GM21447 (cell line): ENCODE measurements at regions not wholly inside any gene's neighbourhood (a gene's known extent, or its start where the extent isn't known, plus 50 kb on each side); places are given as distances from the start of the nearest gene placed in this dataset.
"Not testable (repeated sequence)": the region's sequence is repeated elsewhere in the genome, so short reads cannot be mapped to it uniquely, and the experiment has no call there.

Experiments
- ATAC-seq: cut with Tn5 transposase; IDR thresholded peaks from one replicate; pipeline ENCODE4 v1.9.1; 2021; ENCODE audit not compliant: unreplicated experiment

DNA sequence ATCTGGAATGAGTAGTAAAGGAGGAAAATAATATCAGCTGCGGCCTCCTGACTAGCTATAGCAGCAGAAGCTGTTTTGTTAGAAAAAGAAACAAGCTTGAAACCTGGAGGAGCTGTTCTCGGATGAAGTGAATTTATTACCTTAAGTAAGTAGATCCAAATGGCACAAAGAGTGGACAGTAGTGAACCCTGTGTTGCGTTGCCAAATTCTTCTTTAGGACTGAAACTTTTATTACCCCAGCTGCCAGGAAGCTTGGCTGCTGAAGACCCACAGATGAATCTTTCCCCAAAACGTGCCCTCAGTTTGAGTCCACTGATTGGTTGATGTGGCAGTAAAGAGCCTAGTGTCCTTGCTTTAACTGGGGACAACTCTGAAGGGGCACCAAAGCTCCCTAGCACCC lies 366.8 kb upstream of the GBE1 start:
- ATAC-seq = no peak

DNA sequence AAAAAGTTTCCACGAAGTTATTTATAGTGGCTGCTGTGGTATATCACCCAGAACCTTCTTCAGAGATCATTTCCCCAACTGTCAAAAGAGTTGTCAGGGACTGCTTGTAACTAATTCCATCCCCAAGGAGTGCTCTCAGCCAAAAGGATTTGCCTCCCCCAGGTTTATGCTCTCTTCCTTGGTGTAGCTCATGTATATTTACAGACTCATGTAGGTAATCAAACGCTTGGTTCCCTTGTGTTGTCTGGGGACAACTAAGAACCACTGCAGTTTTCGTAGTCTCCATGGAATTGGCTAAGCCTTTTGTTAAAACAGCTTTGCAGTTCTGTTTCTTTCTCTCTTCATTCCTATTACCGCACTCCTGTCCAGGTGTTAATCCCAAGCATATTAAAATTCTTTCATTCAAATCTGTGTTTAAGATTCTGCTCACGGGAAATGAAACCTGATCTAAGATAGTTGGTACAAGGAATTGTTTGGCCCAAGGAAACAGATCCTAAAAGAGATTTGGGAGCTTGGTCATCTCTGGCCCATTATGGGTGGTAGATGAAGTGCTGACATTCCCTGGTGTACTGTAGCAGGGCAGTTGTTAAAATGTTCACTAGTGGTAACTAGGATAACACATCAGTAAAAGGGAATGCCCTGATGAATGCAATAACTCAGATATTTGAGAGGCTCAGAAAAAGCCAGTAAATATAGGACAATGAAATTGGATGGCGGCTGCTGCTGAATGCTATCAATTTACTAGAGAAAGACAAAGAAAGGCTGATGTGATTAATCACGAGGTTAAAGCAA lies 361.3 kb upstream of the GBE1 start:
- no peak for ATAC-seq

DNA sequence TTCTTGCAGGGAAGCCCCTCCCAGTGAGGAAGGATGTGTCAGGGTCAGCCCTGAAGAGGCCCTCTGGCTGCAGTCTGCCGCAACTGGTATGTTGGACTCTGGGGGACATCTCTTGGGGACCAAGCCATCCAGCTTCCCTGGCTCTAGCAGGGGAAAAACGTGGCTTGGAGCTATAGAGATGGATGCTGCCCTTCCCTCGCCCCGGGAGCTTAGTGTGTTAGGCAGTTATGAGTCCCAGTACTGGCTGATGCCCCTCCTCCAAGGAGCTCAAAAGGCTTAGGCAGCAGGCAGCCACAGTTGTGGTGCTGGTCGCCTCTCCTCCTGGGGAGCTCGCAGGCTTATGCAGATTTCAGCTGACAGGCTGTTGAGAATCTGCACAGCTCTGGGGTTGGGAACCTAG lies 353.1 kb upstream of the GBE1 start:
- no peak for ATAC-seq

DNA sequence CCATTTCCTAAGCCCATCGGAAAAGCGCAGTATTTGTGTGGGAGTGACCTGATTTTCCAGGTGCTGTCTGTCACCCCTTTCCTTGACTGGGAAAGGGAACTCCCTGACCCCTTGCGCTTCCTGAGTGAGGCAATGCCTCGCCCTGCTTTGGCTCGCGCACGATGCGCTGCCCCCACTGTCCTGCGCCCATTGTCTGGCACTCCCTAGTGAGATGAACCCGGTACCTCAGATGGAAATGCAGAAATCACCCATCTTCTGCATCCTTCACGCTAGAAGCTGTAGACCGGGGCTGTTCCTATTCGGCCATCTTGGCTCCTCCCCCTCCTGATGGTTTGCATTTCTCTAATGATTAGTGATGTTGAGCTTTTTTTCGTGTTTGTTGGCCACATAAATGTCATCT lies 349.3 kb upstream of the GBE1 start:
- not testable (repeated sequence) for ATAC-seq

DNA sequence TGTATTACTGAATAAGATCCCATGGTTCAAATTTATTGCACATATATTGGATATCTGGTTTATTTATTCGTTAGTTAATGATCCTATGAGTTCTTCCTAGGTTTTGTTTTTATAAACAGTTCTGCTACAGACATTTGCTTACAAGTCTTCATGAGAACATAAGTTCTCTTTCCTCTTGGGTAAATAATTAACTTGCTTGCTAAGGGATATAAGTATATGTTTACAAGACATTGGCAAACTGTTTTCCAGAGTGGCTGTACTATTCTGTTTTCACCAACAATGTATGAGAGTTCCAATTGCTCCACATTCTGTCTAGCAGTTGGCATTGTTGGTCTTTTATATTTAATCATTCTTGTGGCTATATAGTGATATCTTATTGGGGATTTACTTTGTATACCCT lies 341.8 kb upstream of the GBE1 start:
- no peak for ATAC-seq

DNA sequence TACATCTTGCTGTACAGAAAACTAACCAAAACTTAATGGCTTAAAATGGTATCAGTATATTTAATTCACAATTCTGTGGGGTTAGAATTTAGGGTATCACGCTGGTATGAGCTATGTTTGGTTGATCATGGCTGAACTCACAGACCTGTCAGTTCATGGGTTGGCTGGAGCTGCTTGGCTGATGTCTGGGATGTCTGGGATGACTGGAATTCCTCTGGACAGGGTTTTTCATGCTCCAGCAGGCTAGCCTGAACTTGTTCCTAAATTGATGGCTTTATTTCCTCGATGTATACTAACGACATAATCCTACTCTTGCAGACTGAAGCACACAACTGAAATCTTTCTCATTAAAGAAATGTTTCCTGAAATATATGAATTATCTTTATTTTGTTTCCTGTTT lies 338.9 kb upstream of the GBE1 start:
- no peak for ATAC-seq

DNA sequence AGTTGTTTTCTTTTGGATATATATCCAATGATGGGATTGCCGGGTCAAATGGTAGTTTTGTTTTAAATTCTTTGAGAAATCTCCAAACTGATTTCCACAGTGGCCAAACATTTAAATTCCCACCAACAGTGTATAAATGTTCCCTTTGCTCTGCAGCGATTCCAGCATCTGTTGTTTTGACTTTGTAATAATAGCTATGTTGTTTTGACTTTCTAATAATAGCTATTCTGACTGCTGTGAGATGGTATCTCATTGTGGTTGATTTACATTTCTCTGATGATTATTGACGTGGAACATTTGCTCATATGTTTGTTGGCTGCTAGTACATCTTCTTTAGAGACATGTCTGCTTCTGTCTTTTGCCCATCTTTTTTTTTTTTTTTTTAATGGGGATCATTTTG lies 332.2 kb upstream of the GBE1 start:
- no peak for ATAC-seq

DNA sequence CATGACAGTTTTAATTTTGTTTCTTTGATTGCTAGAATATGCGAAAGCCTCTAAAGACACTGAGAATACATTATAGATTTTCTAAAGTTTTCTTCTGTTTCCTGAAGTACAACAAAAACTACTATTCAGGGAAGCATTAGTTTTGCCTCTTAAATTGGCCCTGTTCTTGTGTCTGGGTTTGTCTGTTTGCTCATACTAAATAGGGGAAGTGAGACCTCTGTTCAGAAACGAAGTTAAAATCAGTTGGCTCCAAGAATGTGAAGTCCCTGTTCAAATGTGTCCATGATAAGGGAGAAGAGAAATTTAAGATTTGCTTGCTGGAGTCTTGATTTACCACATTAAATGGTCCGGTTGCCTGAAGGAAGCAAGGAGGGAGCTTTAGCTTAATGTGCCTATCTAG lies 327.3 kb upstream of the GBE1 start:
- ATAC-seq = no peak

DNA sequence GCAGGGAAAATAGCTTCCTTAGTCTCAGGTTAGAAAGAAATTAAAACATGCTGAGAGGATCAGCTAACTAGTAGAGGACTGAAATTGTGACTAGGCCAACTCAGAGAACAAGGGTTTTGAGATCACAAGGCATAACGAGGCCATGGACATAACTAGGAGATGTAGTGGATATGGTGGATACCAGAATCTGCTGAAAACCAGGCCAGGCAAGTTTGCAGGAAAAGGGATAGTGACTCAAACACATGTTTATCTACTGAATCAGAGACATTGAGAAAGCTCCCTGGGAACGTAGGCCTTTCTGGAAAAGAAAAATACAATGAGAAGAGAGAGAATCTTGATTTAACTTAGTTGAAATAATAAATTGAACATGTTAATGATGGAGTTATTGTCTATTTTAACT lies 326.5 kb upstream of the GBE1 start:
- ATAC-seq = no peak

DNA sequence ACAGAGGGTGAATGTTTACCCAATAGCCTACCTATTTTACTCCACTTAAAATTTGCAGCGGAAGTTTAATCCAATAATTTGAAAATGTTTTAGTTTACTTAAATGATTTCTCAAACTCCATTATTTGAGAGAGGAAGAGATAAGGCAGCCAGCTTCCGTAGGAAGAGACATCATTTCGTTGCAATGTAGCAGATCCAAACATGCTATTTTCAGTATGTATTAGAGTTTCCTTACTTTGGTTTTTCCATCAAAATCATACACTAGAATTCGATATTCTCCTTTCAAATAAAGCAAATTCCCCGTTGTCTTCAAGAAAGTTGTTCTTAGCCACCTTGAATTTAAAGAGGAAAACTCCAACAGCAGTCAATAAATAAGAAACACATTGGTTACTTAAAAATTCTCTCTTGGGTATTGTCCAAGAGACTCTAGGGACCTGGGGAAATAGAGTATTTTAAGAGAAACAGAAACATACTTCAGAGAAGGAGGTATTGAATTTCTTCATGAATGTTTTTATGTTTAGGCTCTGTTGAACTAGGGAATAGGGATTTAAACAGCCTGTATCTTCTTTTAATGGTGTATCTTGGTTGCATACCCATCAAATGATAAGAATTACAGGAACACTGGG lies 324.5 kb upstream of the GBE1 start:
- no peak for ATAC-seq

DNA sequence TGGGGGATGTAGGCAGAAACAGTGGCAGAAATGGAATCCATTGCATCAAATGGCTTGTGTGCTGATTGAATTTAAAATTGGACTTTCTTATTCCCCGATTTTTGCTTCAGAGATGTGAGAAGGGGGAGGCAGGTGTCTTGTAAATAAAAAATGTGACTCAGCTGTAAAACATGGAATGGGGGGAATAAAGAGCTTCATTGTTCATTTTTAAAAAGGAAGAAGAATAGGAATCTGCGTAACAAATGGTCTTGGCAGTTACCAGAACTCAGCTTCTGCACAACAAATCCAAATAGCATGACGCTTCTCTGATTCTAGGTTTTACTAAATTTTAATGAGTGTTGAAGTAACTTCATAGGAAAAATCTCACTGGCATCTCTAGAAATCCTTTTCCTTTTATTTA lies 323.9 kb upstream of the GBE1 start:
- no peak for ATAC-seq

DNA sequence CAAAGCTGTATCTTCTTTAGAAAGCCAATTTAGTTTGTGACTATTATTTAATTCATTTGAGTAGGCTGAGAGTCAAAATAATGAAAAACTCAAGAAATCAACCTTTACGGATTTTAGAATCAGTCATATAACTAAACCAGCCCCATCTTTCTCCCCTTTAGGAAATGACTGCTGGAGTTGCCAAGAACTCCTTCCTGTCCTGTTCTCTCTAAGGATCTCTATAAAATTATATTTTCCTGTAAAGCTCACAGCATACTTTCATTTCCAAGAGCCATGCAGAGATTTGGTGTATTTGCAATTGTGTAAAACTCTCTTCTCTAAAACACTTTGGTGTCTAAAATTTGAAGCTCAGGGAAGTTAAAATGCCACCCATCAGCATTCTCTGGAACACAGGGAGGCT lies 323.4 kb upstream of the GBE1 start:
- no peak for ATAC-seq

DNA sequence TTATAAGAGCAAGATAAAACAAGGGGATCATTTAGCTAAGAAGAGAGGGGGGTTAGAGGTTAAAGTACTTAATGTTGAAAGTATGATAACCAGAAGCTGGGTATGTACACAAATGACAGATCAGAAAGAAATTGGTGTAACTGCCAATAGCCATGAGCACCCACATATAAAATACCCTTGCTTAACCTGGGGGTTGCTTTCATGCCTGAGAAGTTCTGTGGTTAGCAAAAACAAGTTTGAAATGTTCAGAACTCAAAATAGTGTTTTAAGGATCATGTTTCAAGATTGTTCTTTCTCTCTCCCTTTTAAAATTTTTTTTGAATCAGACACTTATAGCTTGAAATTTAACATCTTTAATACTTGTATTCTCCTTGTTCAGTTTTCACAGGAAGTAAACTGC lies 321.4 kb upstream of the GBE1 start:
- no peak for ATAC-seq

DNA sequence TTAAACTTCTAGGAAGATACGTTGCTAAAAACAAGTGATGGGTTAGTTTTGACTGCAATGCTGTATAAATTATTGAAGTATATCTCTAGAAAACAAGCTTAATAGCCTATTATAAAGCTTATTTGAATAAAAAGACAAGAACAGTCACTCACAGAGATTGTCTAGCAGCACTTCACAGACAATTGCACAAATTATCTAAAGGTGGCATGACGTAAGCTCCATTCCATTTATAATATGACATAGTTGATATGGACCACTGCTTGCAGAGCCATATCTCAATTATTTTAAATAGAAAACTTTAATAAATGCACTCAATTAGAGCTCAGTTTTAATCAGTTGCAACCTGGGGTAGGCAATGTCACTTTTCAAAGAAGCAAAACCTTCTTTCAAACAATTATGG lies 319.9 kb upstream of the GBE1 start:
- no peak for ATAC-seq

DNA sequence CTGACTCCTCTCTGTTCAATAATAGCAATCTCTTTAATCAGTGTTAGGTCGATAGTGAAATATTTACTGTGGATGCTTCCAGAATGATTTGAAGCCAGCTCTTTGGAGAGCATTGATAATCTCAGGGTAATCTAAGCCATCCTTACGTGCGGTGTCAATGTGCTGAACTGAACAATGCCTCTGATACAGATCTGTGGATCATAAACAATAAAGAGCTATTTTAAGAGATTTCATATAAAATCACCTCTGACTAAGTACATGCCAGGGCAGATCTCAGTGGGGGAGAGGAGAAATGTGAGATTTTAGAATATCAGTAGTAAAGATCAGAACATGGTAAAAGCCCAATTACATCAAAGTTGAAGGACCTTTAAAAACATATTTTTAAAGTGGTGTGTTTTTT lies 319.3 kb upstream of the GBE1 start:
- no peak for ATAC-seq

DNA sequence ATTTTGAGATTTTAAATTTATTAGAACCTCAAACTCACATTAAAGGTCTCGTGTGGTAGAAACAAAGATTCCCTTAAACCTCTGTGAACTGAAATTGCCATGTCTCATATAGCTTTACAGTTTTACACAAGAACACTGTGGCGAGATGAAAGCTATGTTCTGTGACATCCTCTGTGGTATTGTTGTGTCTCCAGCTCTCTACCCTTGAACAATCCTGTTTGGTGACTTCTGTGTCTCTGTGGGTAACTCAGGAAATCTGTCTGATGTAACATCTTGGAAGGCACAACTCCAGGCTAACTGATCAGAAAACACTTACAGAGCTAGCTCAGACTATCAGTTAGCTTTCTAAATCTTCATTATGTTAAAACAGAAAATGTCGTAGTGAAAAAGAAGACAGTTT lies 318.8 kb upstream of the GBE1 start:
- ATAC-seq = no peak

DNA sequence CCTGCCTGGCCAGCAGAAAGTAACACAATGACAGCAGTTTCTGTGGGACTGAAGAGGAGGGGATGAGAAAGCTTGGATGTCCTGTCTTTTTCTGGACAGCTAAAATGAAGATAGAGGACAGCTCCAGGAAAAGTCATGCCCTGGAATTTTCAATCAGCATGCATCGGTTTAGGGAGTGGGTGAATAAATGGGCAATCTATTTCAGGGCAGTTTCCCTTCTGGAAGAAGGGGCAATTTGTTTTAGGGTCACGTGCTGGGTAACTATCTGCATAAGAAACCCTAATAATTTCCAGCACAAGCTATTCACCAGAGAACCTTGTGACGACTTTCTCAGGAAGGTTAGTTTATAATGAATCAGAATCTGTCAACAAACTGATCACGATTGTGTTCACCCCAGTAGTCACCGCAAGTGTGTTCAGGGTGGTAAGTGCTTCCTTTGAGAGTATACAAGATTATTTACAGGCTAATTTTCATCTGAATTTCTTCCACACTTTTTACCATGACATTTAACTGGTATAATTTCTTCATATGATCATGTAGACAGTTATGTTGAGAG lies 318.0 kb upstream of the GBE1 start:
- no peak for ATAC-seq

DNA sequence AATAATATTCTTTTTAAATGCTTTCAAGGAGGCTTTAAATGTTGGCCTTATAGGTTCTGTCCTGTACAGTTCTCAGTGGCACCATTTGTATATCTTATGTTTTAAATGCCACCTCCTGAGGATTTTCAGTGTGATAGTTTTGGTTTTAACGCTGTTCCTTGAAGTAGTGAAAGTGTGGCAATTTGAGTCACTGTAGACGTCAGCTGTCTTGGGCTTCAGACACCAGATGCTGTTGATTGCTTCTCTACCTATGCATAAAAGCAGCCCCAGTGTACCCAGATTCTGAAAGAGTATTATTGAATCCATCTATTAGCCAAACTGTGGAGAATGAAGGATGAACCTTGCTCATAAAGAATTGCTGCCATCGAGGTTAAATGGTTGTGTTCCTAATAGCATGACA lies 316.8 kb upstream of the GBE1 start:
- ATAC-seq = no peak

DNA sequence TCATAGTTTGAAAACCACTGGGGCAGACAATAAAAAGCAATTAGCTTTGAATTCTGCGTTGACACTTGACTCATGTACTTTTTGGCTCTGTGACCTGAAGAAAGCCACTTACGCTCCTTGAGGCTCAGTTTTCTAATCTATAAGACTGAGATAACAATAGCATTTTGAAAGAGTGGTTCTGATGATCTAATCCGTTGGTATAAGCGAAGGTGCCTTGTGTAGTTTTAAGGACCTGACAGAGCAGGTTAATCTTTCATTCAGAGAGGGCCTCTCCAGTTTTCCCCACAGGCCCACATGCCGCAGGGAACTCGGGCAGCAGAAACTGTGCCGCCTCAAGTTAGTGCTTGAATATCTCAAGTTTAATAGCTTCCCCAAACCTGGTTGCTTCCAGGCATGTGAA lies 306.0 kb upstream of the GBE1 start:
- no peak for ATAC-seq

DNA sequence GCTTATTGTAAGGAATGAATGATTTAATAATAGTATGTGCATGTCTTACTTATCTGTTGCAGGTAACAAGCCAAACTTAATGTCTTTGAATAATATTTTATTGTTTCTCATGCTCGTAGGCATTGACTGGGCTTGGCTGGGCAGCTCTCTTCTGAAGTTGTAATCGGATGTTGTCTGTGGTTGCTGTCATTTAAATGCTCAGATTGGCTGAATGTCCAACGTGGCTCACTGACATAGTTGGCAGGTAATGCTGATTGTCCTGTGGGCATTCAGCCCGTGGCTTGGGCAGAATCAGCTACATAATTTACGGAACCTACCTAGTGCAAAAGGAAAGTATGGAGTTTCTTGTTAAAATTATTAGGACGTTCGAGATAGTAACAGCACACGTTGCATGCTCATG lies 297.4 kb upstream of the GBE1 start:
- ATAC-seq = no peak

DNA sequence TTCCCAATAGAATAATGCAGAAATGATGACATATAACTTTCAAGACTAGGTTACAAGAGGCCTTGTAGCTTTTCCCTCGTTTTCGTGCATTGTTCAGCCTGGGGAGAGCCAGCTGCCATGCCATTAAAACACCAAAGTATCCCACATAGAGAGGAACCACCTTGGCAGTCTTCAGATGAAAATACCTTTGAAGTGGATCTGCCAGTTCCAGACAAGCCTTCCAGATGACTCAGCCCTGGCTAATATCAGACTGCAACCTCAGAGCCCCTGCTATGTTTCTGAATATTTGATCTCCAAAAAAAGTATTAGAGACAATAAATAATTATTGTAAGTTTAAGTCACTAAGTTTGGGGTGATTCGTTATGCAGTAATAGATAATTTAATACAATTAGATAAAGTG lies 294.3 kb upstream of the GBE1 start:
- no peak for ATAC-seq

DNA sequence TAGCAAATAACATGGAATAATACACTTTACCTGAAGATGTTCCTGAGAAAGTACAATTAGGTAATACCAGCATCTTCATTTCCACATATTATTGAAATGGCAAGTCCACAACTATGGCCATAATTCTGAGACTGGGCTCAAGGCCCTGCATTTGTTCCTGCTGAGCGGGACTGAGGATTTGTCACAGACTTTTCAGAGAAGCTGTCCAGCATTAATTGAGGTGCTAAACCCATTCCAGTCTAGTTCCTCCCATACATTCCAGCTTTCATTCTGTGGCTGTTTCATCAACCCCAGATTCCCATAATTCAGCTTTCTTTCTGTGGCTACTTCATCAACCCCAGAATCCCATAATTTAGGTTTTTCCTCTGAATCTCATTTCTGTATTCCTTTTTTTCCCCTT lies 293.4 kb upstream of the GBE1 start:
- ATAC-seq = no peak

DNA sequence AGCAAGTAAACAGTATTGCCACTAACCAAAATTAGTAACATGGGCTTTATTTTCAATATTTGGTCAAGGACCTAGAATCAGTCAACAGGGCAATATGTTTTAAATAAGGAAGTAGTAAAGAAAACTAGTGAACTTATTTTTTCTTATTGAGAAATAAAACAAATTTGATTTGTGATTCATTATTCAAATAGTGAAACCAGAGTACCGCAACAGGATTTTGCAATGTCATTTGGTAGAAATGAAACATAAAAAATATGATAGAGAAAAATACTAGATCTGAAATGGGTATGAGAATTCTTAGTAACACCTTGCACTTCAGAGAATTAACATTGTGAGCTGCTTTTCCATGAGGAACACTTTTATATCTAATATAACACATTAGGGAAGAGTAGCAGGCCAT lies 291.8 kb upstream of the GBE1 start:
- no peak for ATAC-seq
